Fibroblast of pulmonary artery (primary cell): ENCODE measurements at regions not wholly inside any gene's neighbourhood (a gene's known extent, or its start where the extent isn't known, plus 50 kb on each side); places are given as distances from the start of the nearest gene placed in this dataset.

Experiments
- DNase-seq: peaks from one replicate; pipeline ENCODE4 v3.0.0-alpha.2; 2010; ENCODE audit warnings: low read depth
- H3K4me3 ChIP-seq: replicated peaks from 2 replicates; pipeline ENCODE4 v1.5.1; 2011; ENCODE audit warnings: low read depth, mild to moderate bottlenecking, control low read depth, low read length, moderate library complexity
- TF ChIP-seq, protein P1 (sequence below): IDR thresholded peaks from 2 replicates; pipeline ENCODE4 v1.5.1; 2011; ENCODE audit warnings: mild to moderate bottlenecking, control low read depth, low read length, inconsistent platforms; ENCODE audit errors: missing control alignments

DNA sequence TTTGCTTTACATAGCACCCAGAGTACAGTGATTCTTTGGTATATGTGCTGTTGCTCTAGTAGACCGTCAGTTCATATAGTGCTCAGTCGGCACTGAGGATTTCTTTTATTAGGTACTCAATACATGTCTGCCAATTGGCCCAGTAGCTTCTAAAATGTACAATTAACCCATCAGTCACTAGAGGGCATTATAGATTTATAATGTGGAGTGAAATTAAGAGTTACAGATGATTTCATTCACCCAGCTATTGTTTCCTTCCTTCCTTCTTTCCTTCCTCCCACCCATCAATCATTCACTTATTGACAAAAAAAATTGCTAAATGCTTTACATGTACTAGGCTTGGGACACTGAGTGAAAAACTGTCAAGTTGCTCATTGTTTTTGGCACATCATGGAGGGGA lies 263.6 kb upstream of the USP24 start:
- TF ChIP-seq, protein P1, sequence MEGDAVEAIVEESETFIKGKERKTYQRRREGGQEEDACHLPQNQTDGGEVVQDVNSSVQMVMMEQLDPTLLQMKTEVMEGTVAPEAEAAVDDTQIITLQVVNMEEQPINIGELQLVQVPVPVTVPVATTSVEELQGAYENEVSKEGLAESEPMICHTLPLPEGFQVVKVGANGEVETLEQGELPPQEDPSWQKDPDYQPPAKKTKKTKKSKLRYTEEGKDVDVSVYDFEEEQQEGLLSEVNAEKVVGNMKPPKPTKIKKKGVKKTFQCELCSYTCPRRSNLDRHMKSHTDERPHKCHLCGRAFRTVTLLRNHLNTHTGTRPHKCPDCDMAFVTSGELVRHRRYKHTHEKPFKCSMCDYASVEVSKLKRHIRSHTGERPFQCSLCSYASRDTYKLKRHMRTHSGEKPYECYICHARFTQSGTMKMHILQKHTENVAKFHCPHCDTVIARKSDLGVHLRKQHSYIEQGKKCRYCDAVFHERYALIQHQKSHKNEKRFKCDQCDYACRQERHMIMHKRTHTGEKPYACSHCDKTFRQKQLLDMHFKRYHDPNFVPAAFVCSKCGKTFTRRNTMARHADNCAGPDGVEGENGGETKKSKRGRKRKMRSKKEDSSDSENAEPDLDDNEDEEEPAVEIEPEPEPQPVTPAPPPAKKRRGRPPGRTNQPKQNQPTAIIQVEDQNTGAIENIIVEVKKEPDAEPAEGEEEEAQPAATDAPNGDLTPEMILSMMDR: peak; percentile 34
- peak; percentile 60 for DNase-seq
- no peak overlapping the region for H3K4me3 ChIP-seq

DNA sequence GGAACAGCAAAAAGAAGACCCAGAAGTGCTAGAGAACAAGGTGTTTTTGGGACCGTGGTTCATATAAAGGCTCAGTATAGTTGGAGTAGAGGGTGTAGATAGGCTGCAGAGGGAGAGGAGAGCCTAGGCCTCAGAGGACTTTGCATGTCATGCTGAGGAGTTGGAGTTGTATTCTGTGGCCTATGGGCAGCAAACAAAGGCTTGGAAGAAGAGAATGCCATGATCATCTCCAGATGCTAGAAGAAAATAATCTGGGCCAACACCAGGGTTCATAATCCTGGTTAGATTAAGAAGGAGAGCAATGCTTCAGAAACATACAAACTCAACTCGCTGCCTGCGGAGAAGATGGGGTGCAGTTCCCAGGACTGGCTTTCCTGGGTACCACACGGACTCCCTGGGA lies 262.8 kb upstream of the USP24 start:
- TF ChIP-seq, protein P1: no peak

DNA sequence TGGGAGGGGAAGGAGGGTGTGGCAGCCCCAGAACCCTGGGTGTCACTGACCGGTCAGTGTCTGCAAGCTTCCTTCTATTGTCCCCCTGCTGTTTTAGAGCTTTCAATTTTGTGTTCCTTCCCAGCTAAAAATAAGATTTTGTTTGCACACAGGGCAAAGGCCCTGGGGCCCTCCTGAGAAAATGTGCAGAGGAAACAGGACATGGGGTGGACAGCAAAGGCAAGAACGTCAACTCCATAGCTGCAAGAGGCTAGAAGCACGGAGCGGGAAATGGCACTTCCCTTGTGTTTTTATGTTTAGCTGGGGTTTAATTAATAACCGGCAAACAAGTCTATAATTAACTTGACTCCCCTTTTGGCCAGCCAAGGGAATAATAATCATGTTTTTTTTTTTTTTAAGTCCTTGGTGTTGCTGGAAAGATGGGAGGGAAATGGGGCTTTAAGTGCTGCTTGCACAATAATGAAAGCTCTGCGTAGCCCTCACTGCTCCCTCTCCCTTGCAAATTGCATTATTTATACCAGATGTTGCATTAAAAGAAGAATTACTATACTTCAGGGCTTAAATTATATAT lies 261.4 kb upstream of the USP24 start:
- no peak overlapping the region for H3K4me3 ChIP-seq
- no peak for DNase-seq

More for the DNA sequence above, 262.8 kb upstream of the USP24 start:
- H3K4me3 ChIP-seq: no peak overlapping the region
- no peak for DNase-seq

DNA sequence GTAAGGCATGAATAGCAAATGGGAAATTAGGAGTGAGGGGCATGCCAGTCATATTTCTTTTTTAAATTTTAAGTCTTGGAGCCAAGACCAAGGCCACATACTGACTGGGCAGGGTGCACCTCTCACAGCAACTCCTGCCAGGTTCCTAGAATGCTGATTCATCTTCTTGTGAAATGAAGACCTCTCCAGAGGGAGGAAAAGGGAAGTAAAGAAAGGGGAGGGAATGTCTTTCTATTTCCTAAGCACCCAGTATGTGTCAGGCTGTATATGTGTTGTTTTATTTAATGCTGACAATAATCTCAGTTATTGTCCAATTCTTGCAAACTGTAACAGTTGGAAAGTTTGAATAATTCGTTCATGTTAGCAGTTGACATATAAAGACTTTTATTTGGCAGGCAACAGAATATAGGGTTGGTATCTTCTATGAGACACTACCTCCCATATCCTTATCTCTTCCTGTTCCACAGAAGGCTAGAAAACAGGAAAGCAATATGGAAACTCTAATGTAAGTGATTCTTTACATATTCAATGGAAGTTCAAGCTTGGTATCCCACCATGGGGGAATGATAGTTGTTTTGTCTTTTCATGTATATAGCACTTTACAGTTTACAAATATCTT lies 259.1 kb upstream of the USP24 start:
- TF ChIP-seq, protein P1: no peak
- DNase-seq: peak; percentile 84
- H3K4me3 ChIP-seq: no peak overlapping the region

More for the DNA sequence above, 261.4 kb upstream of the USP24 start:
- TF ChIP-seq, protein P1: no peak

DNA sequence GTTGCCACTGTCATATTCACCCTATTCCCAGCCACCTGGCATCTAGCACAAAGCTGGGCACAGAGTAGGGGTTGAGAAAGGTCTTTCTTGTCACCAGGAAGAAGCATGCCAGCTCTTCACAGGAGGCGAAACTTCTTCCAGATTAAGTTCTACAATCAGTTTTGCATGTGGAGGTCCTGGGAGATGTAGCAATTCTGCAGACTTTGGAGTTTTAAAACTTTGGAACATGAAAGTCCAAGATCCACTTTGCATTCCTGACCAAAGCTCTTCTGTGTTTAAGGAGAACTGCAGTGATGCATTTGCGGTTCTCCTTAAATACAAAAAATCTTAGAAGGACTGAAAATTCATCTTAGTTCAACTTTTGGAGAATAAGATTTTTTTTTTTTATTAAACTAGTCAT lies 258.5 kb upstream of the USP24 start:
- no peak overlapping the region for H3K4me3 ChIP-seq
- TF ChIP-seq, protein P1: no peak
- DNase-seq: no peak

DNA sequence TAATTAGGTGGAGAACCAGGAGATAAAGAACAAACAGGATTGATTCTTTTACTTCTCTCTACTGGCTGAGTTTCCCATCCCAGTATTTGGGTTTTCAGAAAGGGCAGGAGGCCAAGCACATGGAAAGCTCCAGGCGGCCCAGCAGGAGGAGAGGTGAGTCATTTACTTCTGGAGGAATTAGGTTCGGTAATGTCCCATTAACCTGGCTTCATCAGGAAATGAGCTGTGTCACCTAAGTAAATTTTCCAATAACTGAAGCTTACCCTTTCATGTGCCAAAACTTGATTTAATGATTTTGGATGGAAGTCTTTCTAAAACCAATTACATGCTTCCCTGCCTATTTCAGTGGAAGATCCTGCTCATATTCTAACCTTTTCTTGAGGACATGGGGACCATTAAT lies 257.6 kb upstream of the USP24 start:
- peak; percentile 31 for DNase-seq
- TF ChIP-seq, protein P1: no peak
- H3K4me3 ChIP-seq: no peak overlapping the region

DNA sequence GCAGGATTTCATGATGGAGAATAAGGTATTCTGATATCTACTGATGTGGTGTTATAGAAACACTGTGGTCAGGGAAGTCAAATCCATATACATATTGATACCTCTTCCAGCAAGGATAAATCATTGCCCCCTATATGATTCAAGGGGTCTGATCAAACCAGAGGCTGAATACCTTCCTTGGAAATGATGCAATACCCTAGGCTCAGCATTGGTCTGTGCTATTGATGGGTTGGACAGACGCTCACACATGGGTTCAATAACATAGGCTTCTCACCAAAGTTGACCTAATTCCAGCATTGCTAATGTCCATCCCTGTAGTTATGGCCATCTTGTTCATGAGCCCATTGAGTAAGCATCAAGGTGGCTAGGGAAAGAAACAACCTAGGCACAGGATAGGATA lies 257.0 kb upstream of the USP24 start:
- TF ChIP-seq, protein P1: no peak

More for the DNA sequence above, 257.0 kb upstream of the USP24 start:
- H3K4me3 ChIP-seq: no peak overlapping the region
- no peak for DNase-seq
